ENCODE measurements at regions not wholly inside any gene's neighbourhood (a gene's known extent, or its start where the extent isn't known, plus 50 kb on each side); places are given as distances from the start of the nearest gene placed in this dataset.

DNA sequence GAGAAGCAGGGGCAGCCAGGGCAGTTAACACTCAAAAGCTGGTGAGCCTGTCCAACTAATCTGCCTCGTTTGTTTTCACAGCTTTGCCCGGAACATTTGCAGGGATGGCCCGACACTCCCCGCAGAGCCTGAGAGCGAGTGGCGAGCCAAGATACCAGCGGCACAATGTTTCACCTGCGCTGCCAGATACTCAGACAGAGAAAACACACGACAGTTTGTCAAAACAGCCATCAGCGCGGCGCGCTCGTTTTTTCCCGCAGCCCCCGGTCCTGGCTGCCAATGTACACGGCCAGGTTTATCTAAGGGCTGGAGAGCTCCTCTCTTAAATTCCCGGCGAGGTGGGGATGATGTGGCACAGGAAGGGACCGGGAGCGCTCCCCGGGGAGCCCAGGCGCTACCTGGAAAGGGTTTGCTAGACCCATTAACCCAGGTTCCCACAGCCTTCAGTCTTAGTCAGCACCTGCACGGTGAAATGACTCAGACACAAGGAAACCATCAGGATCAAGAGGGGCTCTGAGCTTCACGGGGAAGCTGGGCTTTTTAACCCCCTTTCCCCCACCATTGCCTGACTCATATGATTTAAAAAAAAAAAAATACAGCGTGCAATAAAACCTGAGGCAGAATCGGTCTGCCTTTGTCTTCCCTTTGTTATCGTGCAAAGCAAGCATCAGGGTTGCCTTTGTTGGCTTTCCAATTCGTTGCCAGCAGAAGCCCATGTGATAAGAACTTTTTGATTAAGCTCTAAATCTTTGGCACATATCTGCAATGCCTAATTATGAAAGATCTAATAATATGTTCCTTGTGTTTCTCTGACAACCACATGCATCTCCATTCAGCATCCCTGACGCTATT is 186.2 kb downstream of the EFNB2 start:
- DNase-seq: peak in 1 of 2 experiments; percentile 23

GRCh38 chr13:106348075-106348840 is 187.2 kb downstream of the EFNB2 start:
- no peak for DNase-seq

GRCh38 chr13:106344342-106344741 is 191.1 kb downstream of the EFNB2 start:
- DNase-seq: no peak

DNA sequence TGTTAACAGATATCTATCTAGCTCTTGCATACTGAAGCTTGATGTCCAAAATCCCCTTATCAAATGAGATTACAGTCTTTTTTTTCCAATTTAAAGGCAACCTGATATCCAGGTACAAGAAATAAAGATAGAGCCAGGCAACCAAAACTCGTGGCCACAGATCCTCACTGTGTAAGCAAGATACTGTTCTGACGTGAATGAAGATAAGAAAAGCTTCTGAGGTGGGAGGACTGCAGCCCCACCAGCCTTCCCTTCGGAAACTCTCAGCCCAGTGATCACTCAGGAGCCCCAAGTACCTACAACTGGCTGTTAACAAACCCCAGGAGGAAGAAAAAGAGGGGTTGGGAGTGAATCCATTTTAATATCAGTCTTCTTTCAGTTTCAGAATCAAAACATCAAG is 191.6 kb downstream of the EFNB2 start:
- DNase-seq: no peak

DNA sequence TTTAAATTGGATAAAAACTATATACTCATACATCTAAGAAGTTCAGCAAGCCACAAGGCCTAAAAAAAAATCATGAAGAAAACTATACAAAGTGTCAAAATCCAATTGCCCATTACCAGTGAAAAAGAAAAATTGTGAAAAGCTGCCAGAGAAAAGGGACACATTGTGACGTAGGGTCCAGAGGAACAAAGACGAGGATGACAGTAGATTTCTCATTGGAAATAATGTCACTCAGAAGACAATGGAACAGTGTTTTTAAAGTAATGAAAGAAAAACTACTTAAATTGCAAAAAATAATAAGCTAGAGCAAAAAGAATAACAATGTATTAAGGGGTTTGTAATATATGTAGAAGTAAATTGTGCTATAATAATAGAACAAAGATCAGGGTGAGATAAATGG is 195.2 kb downstream of the EFNB2 start:
- DNase-seq: no peak

- no peak for DNase-seq
Observed at GRCh38 chr13:106337096-106337850, 198.2 kb downstream of the EFNB2 start.

DNA sequence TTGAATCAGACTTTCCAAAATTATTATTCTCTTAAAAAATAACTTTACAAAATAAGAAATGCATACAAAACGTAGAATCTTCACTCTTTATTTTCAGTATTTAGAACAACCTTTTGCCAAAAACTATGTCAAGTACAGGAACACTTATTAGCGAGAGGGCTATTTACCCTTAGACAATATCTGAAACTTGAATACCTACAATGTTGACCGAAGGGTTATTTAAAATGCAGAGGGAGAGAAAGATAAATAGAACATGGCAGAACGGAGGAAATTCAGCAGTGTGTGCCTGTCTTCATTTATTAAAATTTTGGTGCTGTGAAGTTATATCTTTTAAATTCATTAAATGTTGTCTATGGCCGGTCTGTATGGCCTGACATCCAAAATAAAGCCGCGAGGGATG is 198.8 kb downstream of the EFNB2 start:
- no peak for DNase-seq

GRCh38 chr13:106332621-106333020 is 202.8 kb downstream of the EFNB2 start:
- no peak for DNase-seq

- no peak for DNase-seq
Observed at GRCh38 chr13:106331116-106331515, 204.3 kb downstream of the EFNB2 start.

DNA sequence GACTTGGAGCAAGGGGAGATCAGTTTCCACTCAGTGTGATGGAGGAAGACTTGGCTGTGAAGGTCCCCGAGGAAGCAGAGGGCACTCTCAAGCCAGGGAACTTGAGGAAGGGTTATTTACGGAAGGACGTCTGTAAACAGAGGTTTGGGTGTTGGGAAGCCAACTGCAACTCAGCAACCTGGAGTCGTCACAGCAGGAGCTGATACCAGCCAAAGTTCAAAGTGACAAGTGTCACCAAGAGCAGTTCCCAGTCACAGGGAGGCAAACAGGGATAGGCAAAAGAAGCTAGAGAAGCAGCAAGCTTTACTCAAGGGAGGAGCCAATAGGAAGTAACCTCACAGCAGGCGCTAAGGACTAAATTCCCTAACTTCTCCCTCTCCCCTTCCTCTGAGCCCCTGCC is 205.5 kb downstream of the EFNB2 start:
- no peak for DNase-seq

DNA sequence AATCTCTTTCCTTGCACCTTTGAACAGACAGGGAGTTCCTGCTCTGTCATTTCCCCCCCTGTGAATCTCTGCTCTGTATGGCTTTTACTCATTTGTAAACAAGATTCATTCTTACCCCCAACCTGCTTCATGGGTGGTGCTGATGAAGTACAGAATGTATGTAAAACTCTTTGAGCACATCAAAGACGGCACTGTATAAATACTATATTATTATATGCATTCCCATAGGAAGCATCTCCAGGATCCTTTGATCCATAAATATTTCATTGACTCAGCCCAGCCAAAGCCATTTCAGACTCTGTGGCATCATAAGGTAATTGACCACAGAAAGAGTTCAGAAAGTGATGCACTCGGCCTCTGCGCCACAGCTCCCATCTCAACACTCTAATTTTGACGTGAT is 208.7 kb downstream of the EFNB2 start:
- no peak for DNase-seq

DNA sequence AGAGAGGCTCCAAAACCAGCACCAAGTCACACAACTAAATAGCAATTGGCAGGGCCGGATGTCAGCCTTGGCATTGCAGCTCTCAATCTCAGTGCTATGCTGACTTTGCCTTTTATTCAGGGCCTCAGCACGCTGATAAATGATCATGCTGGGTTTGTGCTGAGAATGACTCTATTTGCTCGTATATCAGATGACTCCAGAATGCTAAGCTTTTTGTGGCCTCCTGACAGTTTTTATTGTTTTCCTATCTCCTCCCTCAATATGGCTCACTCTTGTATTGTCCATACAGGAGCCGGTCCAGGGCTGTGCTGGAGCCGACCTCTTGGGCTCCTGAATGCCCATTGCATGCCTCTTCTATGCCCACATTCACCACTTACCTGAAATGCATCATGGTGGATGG is 211.0 kb downstream of the EFNB2 start:
- DNase-seq: no peak

DNA sequence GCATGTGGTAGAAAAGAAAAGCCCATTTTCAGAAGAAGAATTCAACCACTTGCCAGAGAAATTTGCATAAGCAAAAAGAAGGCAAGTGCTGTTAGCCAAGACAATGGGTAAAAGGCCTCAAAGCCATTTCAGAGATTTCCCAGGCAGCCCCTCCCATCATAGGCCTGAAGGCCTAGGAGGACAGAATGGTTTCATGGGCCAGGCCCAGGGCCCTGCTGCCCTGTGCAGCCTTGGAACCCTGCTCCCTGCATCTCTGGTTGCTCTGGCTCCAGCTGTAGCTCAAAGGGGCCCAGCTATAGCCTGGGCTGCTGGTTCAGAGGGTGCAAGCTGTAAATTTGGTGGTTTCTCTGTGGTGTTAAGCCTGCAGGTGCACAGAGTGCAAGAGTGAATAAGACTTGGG is 212.8 kb downstream of the EFNB2 start:
- DNase-seq: no peak

GRCh38 chr13:106318941-106319411 is 216.5 kb downstream of the EFNB2 start:
- DNase-seq: no peak

DNA sequence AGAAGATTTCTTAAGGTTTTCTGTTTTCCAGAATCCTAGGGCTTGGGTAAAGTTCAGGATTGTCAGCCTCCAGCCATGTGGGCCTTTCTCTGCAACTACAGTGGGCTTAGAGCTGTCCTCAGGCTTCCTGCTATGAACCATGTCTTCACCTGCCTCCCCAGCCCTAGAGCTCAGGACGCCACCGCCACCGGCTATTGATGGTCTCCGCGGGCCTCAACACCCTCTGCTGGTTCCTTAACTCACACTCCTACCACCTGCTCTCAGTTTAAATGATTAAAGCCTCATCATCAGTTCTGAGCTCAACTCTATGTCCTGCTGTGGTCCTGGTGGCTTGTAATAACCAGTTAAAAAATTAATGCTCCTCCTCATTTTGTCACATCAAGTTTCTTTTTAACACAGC is 221.0 kb downstream of the EFNB2 start:
- DNase-seq: no peak

- peak in 1 of 2 experiments; percentile 6 for DNase-seq
Observed at GRCh38 chr13:106311004-106311403, 224.5 kb downstream of the EFNB2 start.

DNA sequence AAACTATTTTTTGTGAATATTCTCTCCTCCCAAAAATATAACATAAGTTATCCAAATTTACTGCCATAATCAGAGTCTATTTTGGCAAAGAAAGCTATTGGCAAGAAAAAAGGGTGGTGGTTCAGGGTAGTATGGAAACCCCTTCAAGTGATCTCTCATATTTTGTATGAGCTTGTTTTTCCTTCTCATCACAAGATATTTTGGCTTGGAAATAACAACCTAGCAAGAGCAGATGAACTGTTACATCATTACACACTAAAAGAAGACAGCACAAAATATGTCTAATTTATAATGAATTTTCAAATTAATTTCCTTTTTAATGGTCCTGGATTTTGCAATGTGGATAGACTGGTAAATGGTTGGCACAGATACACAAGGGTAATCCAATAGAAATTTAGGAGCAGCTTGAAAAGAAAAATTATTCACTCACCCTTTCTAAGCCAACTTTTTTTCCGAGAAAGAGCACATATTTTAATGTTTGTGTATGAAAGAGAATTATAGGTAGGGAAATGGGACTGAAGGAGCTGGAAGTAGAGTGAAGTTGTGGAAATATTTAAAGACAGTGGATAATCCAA is 225.1 kb downstream of the EFNB2 start:
- peak in 1 of 2 experiments; percentile 13 for DNase-seq

DNA sequence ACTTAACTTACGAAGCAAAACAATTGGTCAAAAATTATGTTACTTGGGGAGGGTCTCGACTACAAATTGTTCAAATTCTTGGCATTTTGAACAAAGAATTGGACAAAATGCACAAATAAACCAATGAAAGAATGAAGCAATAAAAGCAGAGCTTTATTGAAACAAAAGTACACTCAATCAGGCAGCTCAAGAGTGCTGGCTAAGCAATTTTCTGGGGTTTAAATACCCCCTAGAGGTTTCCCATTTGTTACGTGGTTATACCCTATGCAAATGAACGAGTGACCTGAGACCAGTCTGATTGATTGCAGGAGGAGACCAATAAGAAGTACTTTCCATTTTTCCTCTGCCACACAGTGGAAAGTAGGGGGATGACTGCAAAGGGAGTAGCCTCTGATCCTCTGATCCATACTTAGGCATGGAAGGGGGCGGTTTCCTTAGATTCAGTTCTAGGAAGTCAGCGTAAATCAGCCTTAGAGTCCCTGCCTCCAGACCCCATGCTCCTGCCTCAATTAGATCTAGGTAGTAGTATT is 228.6 kb downstream of the EFNB2 start:
- DNase-seq: no peak

DNA sequence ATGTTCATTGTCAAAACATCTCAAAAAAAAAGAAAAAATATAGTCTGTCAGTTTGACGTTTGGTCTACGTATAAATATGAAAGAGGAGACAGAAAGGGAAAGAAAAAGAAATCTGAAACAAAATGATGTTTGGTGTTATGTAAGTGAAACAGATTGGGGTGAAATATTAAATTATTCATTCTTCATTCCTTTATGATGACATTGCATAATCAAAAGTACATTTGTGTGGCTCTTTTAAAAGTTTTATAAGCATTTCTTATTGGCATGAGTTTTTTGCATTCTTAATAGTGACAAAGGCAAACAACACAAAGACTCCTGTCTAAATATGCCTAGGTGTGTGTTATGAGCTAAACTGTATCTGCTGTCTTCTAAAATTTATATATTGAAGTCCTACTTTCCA is 232.6 kb downstream of the EFNB2 start:
- no peak for DNase-seq

- DNase-seq: no peak
Observed at GRCh38 chr13:106302011-106302410, 233.5 kb downstream of the EFNB2 start.

DNA sequence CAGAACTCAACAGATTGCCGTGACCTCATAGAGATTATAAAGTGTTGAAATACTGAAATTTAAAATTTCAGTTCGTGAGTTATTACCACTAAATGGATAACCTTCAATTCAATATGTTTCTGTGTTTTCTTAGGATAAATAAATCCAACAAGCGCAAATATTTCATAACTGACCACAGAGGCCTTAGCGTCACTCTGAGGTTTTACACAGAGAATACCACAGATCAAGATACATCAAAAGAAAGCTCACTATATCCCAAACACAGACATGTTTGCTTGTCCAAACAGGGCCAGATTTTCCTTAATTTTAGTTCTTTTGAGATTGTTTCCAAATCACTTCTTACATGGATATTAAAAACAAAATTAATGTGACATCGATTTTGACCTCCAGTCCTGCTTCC is 235.8 kb downstream of the EFNB2 start:
- DNase-seq: no peak

- no peak for DNase-seq
Observed at GRCh38 chr13:106297283-106297682, 238.2 kb downstream of the EFNB2 start.

GRCh38 chr13:106296723-106297122 is 238.7 kb downstream of the EFNB2 start:
- DNase-seq: no peak
